ELR (cell line): ENCODE measurements at regions not wholly inside any gene's neighbourhood (a gene's known extent, or its start where the extent isn't known, plus 50 kb on each side); places are given as distances from the start of the nearest gene placed in this dataset.
"Not testable (repeated sequence)": the region's sequence is repeated elsewhere in the genome, so short reads cannot be mapped to it uniquely, and the experiment has no call there.

Experiments used
- DNase-seq: peaks from one replicate; pipeline ENCODE4 v3.0.0-alpha.2; 2015; ENCODE audit warnings: low read depth

- DNase-seq = no peak
Observed at GRCh38 chr1:78297836-78298235, 192.9 kb upstream of the PTGFR start.

- no peak for DNase-seq
Observed at GRCh38 chr1:78298349-78298748, 192.4 kb upstream of the PTGFR start.

GRCh38 chr1:78301141-78301540 is 189.6 kb upstream of the PTGFR start:
- DNase-seq = no peak

- peak; percentile 92 for DNase-seq
Observed at GRCh38 chr1:78303620-78304019, 187.2 kb upstream of the PTGFR start.

GRCh38 chr1:78304341-78304740 is 186.4 kb upstream of the PTGFR start:
- DNase-seq = no peak

- DNase-seq = no peak
Observed at GRCh38 chr1:78304761-78305160, 186.0 kb upstream of the PTGFR start.

GRCh38 chr1:78310261-78310660 is 180.5 kb upstream of the PTGFR start:
- not testable (repeated sequence) for DNase-seq

- DNase-seq = no peak
Observed at GRCh38 chr1:78318011-78318410, 172.8 kb upstream of the PTGFR start.

- DNase-seq = no peak
Observed at GRCh38 chr1:78319603-78320002, 171.2 kb upstream of the PTGFR start.

- DNase-seq = peak; percentile 31
Observed at GRCh38 chr1:78322928-78323680, 167.7 kb upstream of the PTGFR start.

GRCh38 chr1:78325293-78325692 is 165.5 kb upstream of the PTGFR start:
- no peak for DNase-seq

- DNase-seq = no peak
Observed at GRCh38 chr1:78329475-78329874, 161.3 kb upstream of the PTGFR start.

GRCh38 chr1:78331799-78332198 is 159.0 kb upstream of the PTGFR start:
- DNase-seq = no peak

GRCh38 chr1:78333502-78333901 is 157.3 kb upstream of the PTGFR start:
- peak; percentile 42 for DNase-seq

- no peak for DNase-seq
Observed at GRCh38 chr1:78334114-78334513, 156.7 kb upstream of the PTGFR start.

- DNase-seq = no peak
Observed at GRCh38 chr1:78334952-78335351, 155.8 kb upstream of the PTGFR start.

GRCh38 chr1:78336751-78337150 is 154.0 kb upstream of the PTGFR start:
- DNase-seq = not testable (repeated sequence)

- DNase-seq = peak; percentile 88
Observed at GRCh38 chr1:78339490-78339889, 151.3 kb upstream of the PTGFR start.

GRCh38 chr1:78340006-78340405 is 150.8 kb upstream of the PTGFR start:
- DNase-seq = peak; percentile 92

GRCh38 chr1:78348496-78349284 is 142.1 kb upstream of the PTGFR start:
- no peak for DNase-seq

- no peak for DNase-seq
Observed at GRCh38 chr1:78351551-78352216, 139.1 kb upstream of the PTGFR start.

GRCh38 chr1:78355656-78356055 is 135.1 kb upstream of the PTGFR start:
- DNase-seq = no peak

- DNase-seq = no peak
Observed at GRCh38 chr1:78358165-78358564, 132.6 kb upstream of the PTGFR start.
